ENCODE measurements at regions not wholly inside any gene's neighbourhood (a gene's known extent, or its start where the extent isn't known, plus 50 kb on each side); places are given as distances from the start of the nearest gene placed in this dataset.
A peak's percentile ranks its signal among the peaks of the same experiment; 100 is the strongest.

- DNase-seq: no peak
Observed at GRCh38 chr5:146940295-146940694, 61.7 kb upstream of the PPP2R2B start.

- no peak for DNase-seq
Observed at GRCh38 chr5:146944019-146944418, 65.5 kb upstream of the PPP2R2B start.

- DNase-seq: no peak
Observed at GRCh38 chr5:146944764-146945616, 66.4 kb upstream of the PPP2R2B start.

- DNase-seq: no peak
Observed at GRCh38 chr5:146945617-146946084, 67.1 kb upstream of the PPP2R2B start.

- DNase-seq: no peak
Observed at GRCh38 chr5:146947181-146947941, 68.8 kb upstream of the PPP2R2B start.

- DNase-seq: no peak
Observed at GRCh38 chr5:146948666-146949065, 70.1 kb upstream of the PPP2R2B start.

GRCh38 chr5:146952168-146952567 is 73.6 kb upstream of the PPP2R2B start:
- no peak for DNase-seq

GRCh38 chr5:146956217-146956616 is 77.7 kb upstream of the PPP2R2B start:
- no peak for DNase-seq

GRCh38 chr5:146959360-146959759 is 80.8 kb upstream of the PPP2R2B start:
- no peak for DNase-seq

- no peak for DNase-seq
Observed at GRCh38 chr5:146962801-146963355, 84.3 kb upstream of the PPP2R2B start.

GRCh38 chr5:146965761-146966659 is 87.5 kb upstream of the PPP2R2B start:
- DNase-seq: peak; percentile 69

GRCh38 chr5:146967646-146968045 is 89.1 kb upstream of the PPP2R2B start:
- DNase-seq: no peak

- DNase-seq: no peak
Observed at GRCh38 chr5:146971401-146971800, 92.8 kb upstream of the PPP2R2B start.

- no peak for DNase-seq
Observed at GRCh38 chr5:146986469-146986868, 107.9 kb upstream of the PPP2R2B start.

GRCh38 chr5:146993876-146994530 is 115.4 kb upstream of the PPP2R2B start:
- DNase-seq: no peak

- no peak for DNase-seq
Observed at GRCh38 chr5:146995878-146996277, 117.3 kb upstream of the PPP2R2B start.

GRCh38 chr5:147015405-147015804 is 136.8 kb upstream of the PPP2R2B start:
- no peak for DNase-seq

GRCh38 chr5:147017191-147017590 is 138.6 kb upstream of the PPP2R2B start:
- DNase-seq: no peak

GRCh38 chr5:147017621-147018020 is 139.1 kb upstream of the PPP2R2B start:
- DNase-seq: no peak

- no peak for DNase-seq
Observed at GRCh38 chr5:147018812-147019211, 140.3 kb upstream of the PPP2R2B start.

GRCh38 chr5:147036691-147037245 is 158.2 kb upstream of the PPP2R2B start:
- no peak for DNase-seq

Measured in NCI-H1105 treated with DMSO at 0.1 percent for 48 hours (cell line).